22Rv1 (cell line): ENCODE measurements at regions not wholly inside any gene's neighbourhood (a gene's known extent, or its start where the extent isn't known, plus 50 kb on each side); places are given as distances from the start of the nearest gene placed in this dataset.

Experiments used
- CTCF ChIP-seq: fragments of 450-650 bp; IDR thresholded peaks from 2 replicates; pipeline ENCODE4 v1.5.1; 2017; ENCODE audit warnings: mild to moderate bottlenecking
- ZFX ChIP-seq: fragments of 450-650 bp; IDR thresholded peaks from 2 replicates; pipeline ENCODE4 v1.6.1; 2017; ENCODE audit warnings: antibody characterized with exemption, borderline replicate concordance

GRCh38 chr19:28126135-28126898 is 1086.6 kb downstream of the UQCRFS1 start:
- no peak for TF ChIP-seq CTCF
- no peak for TF ChIP-seq ZFX
